Naive thymus-derived CD4-positive, alpha-beta T cell (primary cell): ENCODE measurements at regions not wholly inside any gene's neighbourhood (a gene's known extent, or its start where the extent isn't known, plus 50 kb on each side); places are given as distances from the start of the nearest gene placed in this dataset.
"Not testable (repeated sequence)": the region's sequence is repeated elsewhere in the genome, so short reads cannot be mapped to it uniquely, and the experiment has no call there.

Source experiments
- ATAC-seq: fragments of 150-1000 bp; cut with Tn5 transposase; 2 replicates; pipeline ENCODE4 v1.10.0; 2021; ENCODE audit warnings: mild to moderate bottlenecking, moderate library complexity
- CTCF ChIA-PET: fragments of 350-600 bp; sonication (Branson Sonifier 250); formaldehyde crosslinking; loops from one replicate; lab custom pipeline; 2021; ENCODE audit warnings: antibody characterized with exemption; lab: Charles Lee
- POLR2A ChIA-PET: fragments of 350-600 bp; sonication (Branson Sonifier 250); formaldehyde crosslinking; loops from one replicate; lab custom pipeline; 2021; ENCODE audit warnings: antibody characterized with exemption, inconsistent platforms; lab: Charles Lee
- DNase-seq, 9 donors: peaks; one replicate each; pipeline versions ENCODE4 v3.0.0 to v3.0.0-alpha.2; 2020 to 2022; ENCODE audit warnings: mixed read lengths in 1 of 9
- H3K27ac ChIP-seq: one replicate; pipeline ENCODE4 v1.7.0; 2013; ENCODE audit warnings: mild to moderate bottlenecking, low read depth, low read length, moderate library complexity
- H3K27me3 ChIP-seq, 2 donors: one replicate each; pipeline ENCODE4 v1.7.0; 2013; ENCODE audit warnings: low read length in 2 of 2, mild to moderate bottlenecking in 2 of 2, moderate library complexity in 2 of 2; ENCODE audit not compliant: control insufficient read depth in 2 of 2, insufficient read depth in 2 of 2
- H3K36me3 ChIP-seq, 3 experiments: 1 replicate in 2 of 3; 2 replicates in 1 of 3; pipeline ENCODE4 v1.7.0; 2013; ENCODE audit warnings: low read length in 3 of 3, mild to moderate bottlenecking in 3 of 3, moderate library complexity in 1 of 3; ENCODE audit not compliant: insufficient read depth in 3 of 3, control insufficient read depth in 2 of 3
- H3K4me1 ChIP-seq, 2 donors: one replicate each; pipeline ENCODE4 v1.7.0; 2013; ENCODE audit warnings: low read length in 2 of 2, mild to moderate bottlenecking in 2 of 2, moderate library complexity in 1 of 2; ENCODE audit not compliant: control insufficient read depth in 2 of 2, insufficient read depth in 2 of 2
- H3K4me3 ChIP-seq: 2 replicates; pipeline ENCODE4 v1.7.0; 2013; ENCODE audit warnings: mild to moderate bottlenecking, low read length
- H3K9me3 ChIP-seq, 3 experiments: 1 replicate in 2 of 3; 2 replicates in 1 of 3; pipeline ENCODE4 v1.7.0; 2013; ENCODE audit warnings: low read length in 3 of 3; ENCODE audit not compliant: control insufficient read depth in 2 of 3
- H3K27ac Mint-ChIP-seq, 9 donors: one replicate each; pipeline ENCODE4 v1.8.0; 2020 to 2022; ENCODE audit warnings: mixed read lengths in 9 of 9, mild to moderate bottlenecking in 8 of 9, moderate library complexity in 5 of 9, inconsistent platforms in 2 of 9
- H3K27me3 Mint-ChIP-seq, 5 donors: one replicate each; pipeline ENCODE4 v1.8.0; 2021 to 2022; ENCODE audit warnings: mixed read lengths in 5 of 5, mild to moderate bottlenecking in 1 of 5
- H3K36me3 Mint-ChIP-seq, 5 donors: one replicate each; pipeline ENCODE4 v1.8.0; 2020 to 2022; ENCODE audit warnings: mixed read lengths in 5 of 5, mild to moderate bottlenecking in 3 of 5, inconsistent platforms in 1 of 5
- H3K4me1 Mint-ChIP-seq, 7 donors: one replicate each; pipeline ENCODE4 v1.8.0; 2020 to 2022; ENCODE audit warnings: mixed read lengths in 7 of 7, mild to moderate bottlenecking in 3 of 7, inconsistent platforms in 1 of 7
- H3K4me3 Mint-ChIP-seq, 10 donors: one replicate each; pipeline ENCODE4 v1.8.0; 2020 to 2022; ENCODE audit warnings: mild to moderate bottlenecking in 10 of 10, mixed read lengths in 10 of 10, moderate library complexity in 6 of 10, inconsistent platforms in 2 of 10
- H3K9me3 Mint-ChIP-seq, 11 donors: one replicate each; pipeline ENCODE4 v1.8.0; 2020 to 2022; ENCODE audit warnings: mixed read lengths in 11 of 11, mild to moderate bottlenecking in 4 of 11, inconsistent platforms in 1 of 11, moderate library complexity in 1 of 11
- intact Hi-C, 2 donors: fragments of 100-400 bp; cut with micrococcal nuclease; formaldehyde crosslinking; loops; one replicate each; pipeline ENCODE4 v1.15.1; 2023

- ChIA-PET CTCF (no interaction called here), POLR2A (no interaction called here)
- Mint-ChIP-seq H3K27me3 (peaks cover 0 to 25% (median 7%) of the 10 kb centered on the region in 5 donors), H3K36me3 (no peaks in the 10 kb centered on the region), H3K4me1 (no peaks in the 10 kb centered on the region), H3K27ac (no peak overlapping the region), H3K4me3 (no peak overlapping the region), H3K9me3 (no peaks in the 10 kb centered on the region)
- intact Hi-C loops, result no loop called here
- H3K4me3 ChIP-seq, result no peak overlapping the region
- no peaks in the 10 kb centered on the region for H3K4me1 ChIP-seq
- no peak overlapping the region for H3K27ac ChIP-seq
- DNase-seq (no peak), ATAC-seq (no peak)
- no peaks in the 10 kb centered on the region for H3K36me3 ChIP-seq
- H3K27me3 ChIP-seq, result no peaks in the 10 kb centered on the region
- H3K9me3 ChIP-seq, result no peaks in the 10 kb centered on the region
Observed at GRCh38 chr1:70504176-70504820, 93.2 kb downstream of the CTH start.

GRCh38 chr1:70504821-70505193 is 93.7 kb downstream of the CTH start:
- no peaks in the 10 kb centered on the region for H3K4me1 ChIP-seq
- Mint-ChIP-seq H3K27ac (no peak overlapping the region), H3K27me3 (peaks cover 0 to 25% (median 7%) of the 10 kb centered on the region in 5 donors), H3K4me3 (no peak overlapping the region), H3K4me1 (no peaks in the 10 kb centered on the region), H3K9me3 (no peaks in the 10 kb centered on the region), H3K36me3 (no peaks in the 10 kb centered on the region)
- intact Hi-C loops, result no loop called here
- POLR2A ChIA-PET, result no interaction called here
- H3K36me3 ChIP-seq, result no peaks in the 10 kb centered on the region
- no peaks in the 10 kb centered on the region for H3K27me3 ChIP-seq
- H3K27ac ChIP-seq, result no peak overlapping the region
- H3K9me3 ChIP-seq, result no peaks in the 10 kb centered on the region
- CTCF ChIA-PET, result no interaction called here
- ATAC-seq (no peak), DNase-seq (no peak)
- no peak overlapping the region for H3K4me3 ChIP-seq

- CTCF ChIA-PET, intact Hi-C loops, H3K27ac Mint-ChIP-seq, H3K4me1 ChIP-seq, POLR2A ChIA-PET, H3K9me3 ChIP-seq, H3K4me3 ChIP-seq, H3K27ac ChIP-seq, ATAC-seq, H3K4me1 Mint-ChIP-seq, H3K4me3 Mint-ChIP-seq, H3K9me3 Mint-ChIP-seq, H3K36me3 Mint-ChIP-seq, H3K27me3 ChIP-seq, H3K36me3 ChIP-seq, DNase-seq: not testable (repeated sequence)
- peaks cover 6 to 27% (median 10%) of the 10 kb centered on the region in 5 donors for H3K27me3 Mint-ChIP-seq
Observed at GRCh38 chr1:70507991-70508390, 96.9 kb downstream of the CTH start.

- H3K36me3 ChIP-seq, result no peaks in the 10 kb centered on the region
- H3K4me1 Mint-ChIP-seq, result no peaks in the 10 kb centered on the region
- H3K27me3 Mint-ChIP-seq, result peaks cover 0 to 21% (median 6%) of the 10 kb centered on the region in 5 donors
- H3K27ac ChIP-seq, result no peak overlapping the region
- DNase-seq (peak in 7 of 9 donors; percentile 12 to 49 (median 25)), ATAC-seq (peak; percentile 79)
- H3K4me3 Mint-ChIP-seq, result no peak overlapping the region
- no peak overlapping the region for H3K4me3 ChIP-seq
- no peak overlapping the region for H3K27ac Mint-ChIP-seq
- ChIA-PET POLR2A (no interaction called here), CTCF (no interaction called here)
- H3K9me3 Mint-ChIP-seq, result no peaks in the 10 kb centered on the region
- H3K9me3 ChIP-seq, result no peaks in the 10 kb centered on the region
- intact Hi-C loops, result loop anchor here (1.0 to 10.0 kb wide), 4 partner anchors 155 to 542 kb away; partner anchors contain the start of gene ANKRD13C (in 1 of the 2)
- H3K27me3 ChIP-seq, result no peaks in the 10 kb centered on the region
- H3K4me1 ChIP-seq, result no peaks in the 10 kb centered on the region
- H3K36me3 Mint-ChIP-seq, result no peaks in the 10 kb centered on the region
Observed at GRCh38 chr1:70509996-70510876, 99.2 kb downstream of the CTH start.

GRCh38 chr1:70517444-70517843 is 106.4 kb downstream of the CTH start:
- peaks cover 0 to 21% (median 4%) of the 10 kb centered on the region in 5 donors for H3K27me3 Mint-ChIP-seq
- POLR2A ChIA-PET, result no interaction called here
- no peak overlapping the region for H3K27ac ChIP-seq
- H3K36me3 Mint-ChIP-seq, result no peaks in the 10 kb centered on the region
- CTCF ChIA-PET, result no interaction called here
- no peaks in the 10 kb centered on the region for H3K9me3 ChIP-seq
- no peaks in the 10 kb centered on the region for H3K9me3 Mint-ChIP-seq
- H3K4me1 Mint-ChIP-seq, result peaks cover 0 to 4% (median 0%) of the 10 kb centered on the region in 7 donors
- DNase-seq (no peak), ATAC-seq (no peak)
- no peaks in the 10 kb centered on the region for H3K36me3 ChIP-seq
- no peak overlapping the region for H3K27ac Mint-ChIP-seq
- H3K4me3 ChIP-seq, result no peak overlapping the region
- H3K27me3 ChIP-seq, result no peaks in the 10 kb centered on the region
- intact Hi-C loops, result loop anchor here in 1 of 2 donors (10.0 kb wide), 2 partner anchors 163 to 203 kb away; partner anchors contain the start of gene ANKRD13C
- H3K4me3 Mint-ChIP-seq, result no peak overlapping the region
- no peaks in the 10 kb centered on the region for H3K4me1 ChIP-seq

GRCh38 chr1:70518106-70518505 is 107.0 kb downstream of the CTH start:
- Mint-ChIP-seq H3K9me3 (no peaks in the 10 kb centered on the region), H3K4me3 (no peak overlapping the region), H3K27ac (no peak overlapping the region), H3K27me3 (peaks cover 0 to 20% (median 4%) of the 10 kb centered on the region in 5 donors), H3K4me1 (peaks cover 0 to 4% (median 0%) of the 10 kb centered on the region in 7 donors), H3K36me3 (no peaks in the 10 kb centered on the region)
- Histone ChIP-seq H3K27me3 (no peaks in the 10 kb centered on the region), H3K27ac (no peak overlapping the region), H3K4me3 (no peak overlapping the region), H3K36me3 (no peaks in the 10 kb centered on the region), H3K4me1 (no peaks in the 10 kb centered on the region), H3K9me3 (no peaks in the 10 kb centered on the region)
- intact Hi-C loops, result loop anchor here in 1 of 2 donors (10.0 kb wide), 2 partner anchors 163 to 203 kb away; partner anchors contain the start of gene ANKRD13C
- ChIA-PET POLR2A (no interaction called here), CTCF (no interaction called here)
- DNase-seq, result no peak
- ATAC-seq, result no peak
